Type B pancreatic cell (in vitro differentiated cells): ENCODE measurements at regions not wholly inside any gene's neighbourhood (a gene's known extent, or its start where the extent isn't known, plus 50 kb on each side); places are given as distances from the start of the nearest gene placed in this dataset.

ENCODE experiments used
- DNase-seq: peaks from one replicate; pipeline ENCODE4 v3.0.0; 2021; ENCODE audit warnings: mixed read lengths; ENCODE audit not compliant: unreplicated experiment; ENCODE audit errors: extremely low spot score
- H3K27ac Mint-ChIP-seq: 2 replicates; pipeline ENCODE4 v1.8.0; 2021; ENCODE audit warnings: mild to moderate bottlenecking, mixed read lengths
- H3K27me3 Mint-ChIP-seq: 2 replicates; pipeline ENCODE4 v1.8.0; 2021; ENCODE audit warnings: mixed read lengths
- H3K36me3 Mint-ChIP-seq: 2 replicates; pipeline ENCODE4 v1.8.0; 2021; ENCODE audit warnings: mixed read lengths
- H3K4me1 Mint-ChIP-seq: one replicate; pipeline ENCODE4 v1.8.0; 2021; ENCODE audit warnings: mixed read lengths; ENCODE audit not compliant: unreplicated experiment
- H3K4me3 Mint-ChIP-seq: 2 replicates; pipeline ENCODE4 v1.8.0; 2021; ENCODE audit warnings: mild to moderate bottlenecking, mixed read lengths
- H3K9me3 Mint-ChIP-seq: 2 replicates; pipeline ENCODE4 v1.8.0; 2021; ENCODE audit warnings: mixed read lengths
- TF ChIP-seq, protein P1 (sequence below): fragments of 200-600 bp; sonication (generic); conservative IDR thresholded peaks from 2 replicates; pipeline ENCODE4 v1.5.0; 2021; ENCODE audit warnings: antibody characterized with exemption, mild to moderate bottlenecking

DNA sequence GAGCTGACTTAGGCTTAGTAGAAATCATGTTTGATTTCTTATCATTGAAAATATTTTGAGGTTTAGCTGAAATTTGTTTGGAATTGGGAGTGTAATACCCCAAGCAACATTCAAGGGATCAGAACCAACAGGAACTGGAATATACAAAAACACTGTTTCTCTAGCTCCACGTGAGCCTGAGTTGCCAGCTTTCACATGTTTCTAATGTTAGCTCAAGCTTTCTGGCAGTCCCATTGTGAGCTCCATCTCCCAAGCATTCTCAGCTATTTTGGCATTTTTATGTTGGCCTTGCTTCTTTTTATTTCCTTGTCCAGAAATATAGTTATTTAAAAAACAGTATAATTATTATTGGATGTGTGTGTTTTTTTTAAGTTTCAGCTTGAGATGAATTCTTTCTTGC, 427.1 kb upstream of the DPH6 start:
- H3K36me3 Mint-ChIP-seq, result no peaks in the 10 kb centered on the region
- H3K27me3 Mint-ChIP-seq, result no peaks in the 10 kb centered on the region
- no peak for DNase-seq
- peaks cover 24% of the 10 kb centered on the region for H3K4me1 Mint-ChIP-seq
- no peak overlapping the region for H3K27ac Mint-ChIP-seq
- TF ChIP-seq, protein P1, sequence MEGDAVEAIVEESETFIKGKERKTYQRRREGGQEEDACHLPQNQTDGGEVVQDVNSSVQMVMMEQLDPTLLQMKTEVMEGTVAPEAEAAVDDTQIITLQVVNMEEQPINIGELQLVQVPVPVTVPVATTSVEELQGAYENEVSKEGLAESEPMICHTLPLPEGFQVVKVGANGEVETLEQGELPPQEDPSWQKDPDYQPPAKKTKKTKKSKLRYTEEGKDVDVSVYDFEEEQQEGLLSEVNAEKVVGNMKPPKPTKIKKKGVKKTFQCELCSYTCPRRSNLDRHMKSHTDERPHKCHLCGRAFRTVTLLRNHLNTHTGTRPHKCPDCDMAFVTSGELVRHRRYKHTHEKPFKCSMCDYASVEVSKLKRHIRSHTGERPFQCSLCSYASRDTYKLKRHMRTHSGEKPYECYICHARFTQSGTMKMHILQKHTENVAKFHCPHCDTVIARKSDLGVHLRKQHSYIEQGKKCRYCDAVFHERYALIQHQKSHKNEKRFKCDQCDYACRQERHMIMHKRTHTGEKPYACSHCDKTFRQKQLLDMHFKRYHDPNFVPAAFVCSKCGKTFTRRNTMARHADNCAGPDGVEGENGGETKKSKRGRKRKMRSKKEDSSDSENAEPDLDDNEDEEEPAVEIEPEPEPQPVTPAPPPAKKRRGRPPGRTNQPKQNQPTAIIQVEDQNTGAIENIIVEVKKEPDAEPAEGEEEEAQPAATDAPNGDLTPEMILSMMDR, result no peak
- no peak overlapping the region for H3K4me3 Mint-ChIP-seq
- H3K9me3 Mint-ChIP-seq, result no peaks in the 10 kb centered on the region

DNA sequence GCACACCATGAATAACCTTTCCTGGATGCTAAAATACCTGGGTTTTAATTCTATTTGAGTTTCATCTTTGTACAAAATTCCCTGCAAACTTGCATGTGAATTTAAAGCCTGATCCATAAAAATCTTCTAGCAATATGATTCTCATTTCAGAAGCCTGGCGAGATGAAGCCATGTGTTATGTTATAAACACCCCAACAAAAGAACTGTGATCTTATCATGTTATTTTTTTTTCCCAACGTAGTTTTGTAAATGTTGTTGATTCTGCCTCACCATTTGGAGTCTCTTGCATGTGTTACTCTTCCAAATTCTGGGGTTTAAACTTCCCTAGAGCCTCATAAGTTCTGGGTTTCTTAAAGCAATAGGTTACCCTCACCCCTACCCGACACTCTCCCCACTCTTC, 428.1 kb upstream of the DPH6 start:
- DNase-seq, result no peak
- TF ChIP-seq, protein P1, result no peak
- H3K27me3 Mint-ChIP-seq, result no peaks in the 10 kb centered on the region
- H3K4me1 Mint-ChIP-seq, result peaks cover 23% of the 10 kb centered on the region
- no peaks in the 10 kb centered on the region for H3K36me3 Mint-ChIP-seq
- H3K9me3 Mint-ChIP-seq, result no peaks in the 10 kb centered on the region
- H3K27ac Mint-ChIP-seq, result no peak overlapping the region
- H3K4me3 Mint-ChIP-seq, result no peak overlapping the region

DNA sequence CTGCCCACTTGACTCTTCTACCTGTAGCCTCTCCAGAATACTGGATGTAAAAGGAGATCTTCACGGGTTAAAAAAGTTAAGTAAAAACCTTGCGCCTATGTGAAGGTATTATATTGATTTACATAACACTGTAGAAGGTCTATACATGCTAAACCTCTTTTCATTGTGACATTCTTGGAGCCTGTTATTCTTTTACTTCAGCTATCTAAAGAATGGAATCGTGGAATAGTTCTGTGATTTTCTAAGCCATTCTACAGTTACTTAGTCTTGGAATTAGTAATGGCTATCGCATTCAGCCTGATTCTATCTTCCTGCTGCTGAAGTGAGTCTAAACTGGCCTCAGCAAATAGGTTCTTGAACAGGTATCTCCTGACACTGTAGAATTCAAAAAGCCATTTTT, 430.0 kb upstream of the DPH6 start:
- TF ChIP-seq, protein P1, result no peak
- H3K36me3 Mint-ChIP-seq, result no peaks in the 10 kb centered on the region
- H3K9me3 Mint-ChIP-seq, result no peaks in the 10 kb centered on the region
- peaks cover 20% of the 10 kb centered on the region for H3K4me1 Mint-ChIP-seq
- H3K4me3 Mint-ChIP-seq, result no peak overlapping the region
- H3K27me3 Mint-ChIP-seq, result no peaks in the 10 kb centered on the region
- no peak for DNase-seq
- H3K27ac Mint-ChIP-seq, result no peak overlapping the region

DNA sequence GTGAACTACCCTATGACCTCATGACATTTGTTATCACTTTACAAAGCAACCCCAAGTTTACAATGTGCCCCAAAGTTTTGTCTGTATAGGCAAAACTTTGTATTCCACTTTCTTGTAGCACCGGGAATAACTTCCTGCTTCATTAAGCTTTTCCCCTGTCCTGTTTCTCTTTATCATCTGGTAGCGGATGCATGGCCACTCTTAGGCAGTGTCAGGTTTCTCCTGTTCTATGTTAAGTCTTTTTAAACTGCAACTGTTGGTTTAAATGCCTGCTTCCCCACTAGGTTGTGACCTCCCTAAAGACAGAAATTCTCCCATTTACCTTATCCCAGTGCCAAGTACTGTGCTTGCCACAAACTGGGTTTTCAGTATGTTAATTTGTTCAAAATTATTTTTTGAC, 433.6 kb upstream of the DPH6 start:
- Mint-ChIP-seq H3K36me3 (no peaks in the 10 kb centered on the region), H3K9me3 (no peaks in the 10 kb centered on the region), H3K4me3 (no peak overlapping the region), H3K4me1 (peaks cover 13% of the 10 kb centered on the region), H3K27ac (no peak overlapping the region), H3K27me3 (no peaks in the 10 kb centered on the region)
- no peak for DNase-seq
- TF ChIP-seq, protein P1, result no peak

GRCh38 chr15:35980719-35981118, 434.8 kb upstream of the DPH6 start:
- H3K9me3 Mint-ChIP-seq, result no peaks in the 10 kb centered on the region

More at GRCh38 chr15:35980719-35981118, 434.8 kb upstream of the DPH6 start:
- Mint-ChIP-seq H3K4me1 (peaks cover 16% of the 10 kb centered on the region), H3K27me3 (no peaks in the 10 kb centered on the region), H3K4me3 (no peak overlapping the region), H3K36me3 (no peaks in the 10 kb centered on the region), H3K27ac (no peak overlapping the region)
- TF ChIP-seq, protein P1, result no peak
- DNase-seq, result no peak
